GM03348 (cell line): ENCODE measurements at regions not wholly inside any gene's neighbourhood (a gene's known extent, or its start where the extent isn't known, plus 50 kb on each side); places are given as distances from the start of the nearest gene placed in this dataset.

ENCODE experiments used
- DNase-seq: peaks from one replicate; pipeline ENCODE4 v3.0.0; 2012; ENCODE audit warnings: low spot score

DNA sequence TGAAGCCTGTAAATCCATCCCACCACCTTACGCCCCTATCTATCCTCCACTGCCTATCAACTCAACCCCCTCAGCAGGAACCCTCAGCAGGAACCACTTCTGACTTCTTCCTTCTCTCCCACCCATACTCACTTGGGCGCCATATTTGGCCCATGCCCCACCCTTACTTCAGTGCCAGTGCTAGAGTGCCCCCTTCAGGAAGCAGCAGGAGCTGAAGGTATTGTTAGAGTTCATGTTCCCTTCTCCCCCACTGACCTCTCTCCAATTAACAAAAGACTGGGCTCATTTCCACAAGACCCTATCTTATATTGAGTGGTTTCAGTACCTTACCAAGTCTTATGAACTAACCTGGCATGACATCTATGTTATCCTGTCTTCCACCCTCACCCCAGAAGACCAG, 363.1 kb upstream of the SLIT2 start:
- no peak for DNase-seq

- DNase-seq = peak; percentile 13
Measured at GRCh38 chr4:19883841-19884240, 367.9 kb upstream of the SLIT2 start.

DNA sequence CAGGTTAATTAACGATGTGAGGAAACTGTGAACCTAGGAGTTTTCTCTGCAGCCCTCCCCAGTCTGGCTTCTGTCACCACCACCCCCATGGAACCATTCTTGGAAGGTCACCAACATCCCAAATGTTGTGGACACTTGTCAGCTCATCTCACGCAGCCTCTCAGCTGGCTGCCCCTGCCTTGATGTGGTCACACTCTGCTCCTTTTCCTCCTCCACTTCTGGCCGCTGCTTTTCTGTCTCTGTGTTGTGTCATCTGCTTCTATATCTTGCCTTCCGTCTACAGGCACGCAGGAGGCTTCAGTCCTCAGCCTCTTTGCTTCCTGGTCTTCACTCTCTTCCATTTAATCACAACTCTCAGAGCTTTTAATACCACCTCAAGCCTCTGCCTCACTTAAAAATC, 371.5 kb upstream of the SLIT2 start:
- DNase-seq = no peak

- DNase-seq = no peak
Measured at GRCh38 chr4:19879330-19879729, 372.4 kb upstream of the SLIT2 start.

DNA sequence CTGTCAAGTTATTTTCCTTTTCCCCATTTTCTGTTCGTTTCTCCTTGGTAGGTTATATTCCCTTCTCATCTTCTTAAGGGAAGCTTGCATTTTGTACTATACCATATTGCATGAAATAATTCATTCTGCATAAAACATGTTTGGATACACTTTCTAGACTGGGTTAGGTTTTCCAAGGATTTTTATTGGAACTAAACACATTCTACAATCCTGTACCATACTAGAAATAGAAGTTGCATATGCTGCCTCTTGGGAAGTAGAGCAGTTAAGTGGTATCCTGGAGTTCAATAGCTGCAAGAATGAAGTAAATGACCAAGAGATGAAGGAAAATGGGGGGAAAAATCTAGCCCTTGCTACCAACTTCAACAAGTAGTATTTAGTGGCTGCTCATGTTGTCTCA, 393.7 kb upstream of the SLIT2 start:
- no peak for DNase-seq

GRCh38 chr4:19857380-19857779, 394.3 kb upstream of the SLIT2 start:
- DNase-seq = no peak

GRCh38 chr4:19850909-19851308, 400.8 kb upstream of the SLIT2 start:
- peak; percentile 22 for DNase-seq

GRCh38 chr4:19844446-19844845, 407.3 kb upstream of the SLIT2 start:
- no peak for DNase-seq

GRCh38 chr4:19842471-19842870, 409.2 kb upstream of the SLIT2 start:
- DNase-seq = no peak

DNA sequence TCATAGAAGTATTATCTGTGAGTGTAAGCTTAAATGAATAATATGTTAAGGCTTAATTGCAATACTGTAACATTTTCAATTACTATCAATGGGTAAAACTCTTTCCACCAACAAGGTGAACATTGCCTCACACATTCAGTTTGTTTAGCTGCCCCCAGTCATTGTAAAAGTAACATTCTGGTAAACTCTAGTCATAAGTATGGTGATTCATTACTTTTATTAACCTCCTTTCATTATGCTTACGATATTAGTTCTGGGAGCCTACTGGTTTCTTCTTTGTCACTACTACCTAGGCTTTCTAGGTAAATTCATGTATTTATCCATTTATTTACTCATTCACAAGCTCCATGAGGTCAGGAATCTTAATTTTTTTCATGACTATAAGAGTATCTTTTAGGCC, 412.8 kb upstream of the SLIT2 start:
- DNase-seq = no peak

GRCh38 chr4:19835429-19835828, 416.3 kb upstream of the SLIT2 start:
- DNase-seq = no peak

- peak; percentile 31 for DNase-seq
Measured at GRCh38 chr4:19832411-19832810, 419.3 kb upstream of the SLIT2 start.

DNA sequence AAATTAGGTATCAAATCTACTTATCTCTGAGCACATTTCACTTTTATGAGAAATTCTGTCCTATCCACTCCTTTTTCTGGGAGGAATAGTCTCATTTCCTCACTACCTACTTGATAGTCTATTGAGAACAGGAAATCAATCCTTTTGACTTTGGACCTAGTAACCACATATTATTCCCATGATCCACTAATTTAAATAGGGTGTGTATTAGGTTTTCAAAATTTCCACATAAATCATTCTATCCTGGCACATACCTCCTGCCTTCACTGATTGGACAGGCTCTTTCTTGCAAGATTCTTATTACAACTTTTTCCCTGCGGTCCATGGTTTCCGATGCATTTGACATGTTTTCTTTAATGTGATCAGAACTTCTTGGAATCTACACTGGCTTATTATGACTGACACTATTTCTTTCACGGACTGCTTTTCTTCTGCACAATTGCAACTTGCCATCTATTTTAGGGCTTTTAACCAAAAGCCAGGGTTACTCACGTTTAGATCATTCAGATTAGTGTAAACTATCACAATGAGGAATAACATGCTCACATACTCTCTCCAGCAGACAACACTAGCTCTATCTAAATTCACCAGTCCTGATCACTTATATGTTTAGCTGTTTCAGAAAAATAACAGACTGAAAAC, 419.9 kb upstream of the SLIT2 start:
- DNase-seq = peak; percentile 22

- DNase-seq = no peak
Measured at GRCh38 chr4:19829101-19829500, 422.6 kb upstream of the SLIT2 start.

DNA sequence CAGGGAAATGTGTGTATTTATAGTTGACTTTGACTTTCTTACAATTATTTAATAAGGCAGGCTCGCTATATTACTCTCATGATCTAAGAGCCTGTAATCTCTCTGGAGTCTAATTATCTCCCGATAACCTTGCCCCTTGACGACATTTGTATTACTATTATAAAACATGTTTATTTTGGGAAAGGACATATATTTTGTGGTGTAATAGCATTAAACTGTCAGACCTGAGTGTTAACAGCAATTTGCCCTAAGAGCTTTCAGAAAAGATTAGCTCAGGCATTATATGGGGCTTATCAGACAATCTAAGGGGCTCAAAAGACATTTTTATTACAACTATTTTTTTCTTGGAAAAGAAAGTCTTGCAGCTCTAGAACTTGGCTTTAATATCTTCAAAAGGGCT, 427.9 kb upstream of the SLIT2 start:
- DNase-seq = no peak

- DNase-seq = no peak
Measured at GRCh38 chr4:19819737-19820136, 432.0 kb upstream of the SLIT2 start.

DNA sequence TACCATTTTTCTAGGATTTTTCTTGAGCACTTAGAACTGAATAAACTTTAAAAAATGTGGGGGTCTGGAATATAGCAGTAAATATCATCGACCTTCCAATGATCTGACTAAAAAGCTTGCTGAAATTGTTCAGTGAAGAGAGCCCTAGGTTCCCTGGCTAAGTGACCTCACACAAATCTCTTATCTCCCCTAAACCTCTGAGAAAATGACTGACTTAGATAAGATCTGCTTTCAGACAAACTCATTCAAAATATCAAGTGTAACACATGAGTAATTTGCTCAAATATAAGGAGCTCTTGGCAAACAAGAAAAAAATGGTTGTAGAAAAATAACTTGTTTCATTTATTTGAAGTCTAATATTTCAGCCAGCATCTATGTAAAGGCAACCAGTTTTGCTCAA, 441.7 kb upstream of the SLIT2 start:
- DNase-seq = no peak

DNA sequence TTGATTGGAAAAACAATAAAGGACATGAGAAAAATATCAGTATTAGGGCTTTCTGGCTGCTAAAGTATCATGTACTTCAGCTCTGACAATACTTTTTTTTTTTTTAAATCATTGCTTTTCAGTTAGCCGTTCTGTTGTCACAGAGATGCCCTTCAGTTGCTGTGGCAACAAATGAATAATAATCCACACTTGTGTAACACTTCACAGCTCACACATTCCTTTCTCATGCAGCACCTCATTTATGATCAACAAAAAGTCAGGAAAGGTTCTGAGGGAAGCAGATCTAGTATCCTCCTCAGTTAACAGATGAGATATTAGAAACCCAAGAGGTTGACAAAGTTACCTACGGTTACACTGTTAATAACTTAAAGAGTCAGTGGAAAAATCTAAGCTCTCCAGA, 444.2 kb upstream of the SLIT2 start:
- peak; percentile 55 for DNase-seq

DNA sequence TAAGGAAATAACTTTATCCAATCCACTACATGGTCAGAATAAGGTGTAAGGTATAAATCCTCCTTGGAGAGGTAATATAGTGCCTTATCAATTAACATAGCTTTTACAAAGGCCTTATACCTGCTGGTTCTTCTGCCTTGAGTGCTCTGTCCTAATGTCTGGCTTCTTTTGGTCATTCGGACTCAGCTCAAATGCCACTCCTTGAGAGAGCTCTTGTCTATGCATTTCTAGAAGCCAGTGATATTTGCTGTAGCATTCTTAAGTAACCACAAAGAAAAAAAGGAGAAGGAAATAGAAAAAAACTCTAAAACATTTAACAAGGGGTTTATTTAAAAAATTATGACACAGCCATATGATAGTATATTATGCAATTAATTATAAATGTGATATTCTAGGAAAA, 444.8 kb upstream of the SLIT2 start:
- DNase-seq = no peak

DNA sequence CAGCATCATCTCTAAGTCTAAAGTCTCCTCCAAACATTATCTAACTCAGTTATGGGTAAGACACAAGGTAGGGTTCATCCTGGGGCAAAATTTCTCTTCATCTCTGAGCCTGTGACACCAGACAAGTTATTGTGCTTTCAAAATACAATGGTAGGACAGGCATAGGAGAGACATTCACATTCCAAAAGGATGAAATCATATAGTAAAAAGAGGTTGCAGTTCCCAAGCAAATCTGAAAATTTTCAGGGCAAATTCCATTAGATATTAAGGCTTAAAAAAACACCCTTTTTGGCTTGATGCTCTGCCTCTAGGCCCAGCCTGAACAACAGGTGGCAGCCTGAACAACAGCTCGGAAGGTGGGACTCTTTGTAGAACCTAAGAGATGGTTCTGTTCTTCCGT, 448.3 kb upstream of the SLIT2 start:
- no peak for DNase-seq

- no peak for DNase-seq
Measured at GRCh38 chr4:19793831-19794230, 457.9 kb upstream of the SLIT2 start.

GRCh38 chr4:19791422-19792123, 460.1 kb upstream of the SLIT2 start:
- no peak for DNase-seq

GRCh38 chr4:19786616-19787015, 465.1 kb upstream of the SLIT2 start:
- no peak for DNase-seq

GRCh38 chr4:19783667-19784223, 468.0 kb upstream of the SLIT2 start:
- no peak for DNase-seq
